Jurkat, Clone E6-1 (cell line): ENCODE measurements at regions not wholly inside any gene's neighbourhood (a gene's known extent, or its start where the extent isn't known, plus 50 kb on each side); places are given as distances from the start of the nearest gene placed in this dataset.

ENCODE experiments used
- DNase-seq: peaks from one replicate; pipeline ENCODE4 v3.0.0-alpha.2; 2011; ENCODE audit warnings: low read depth, low spot score
- H3K4me3 ChIP-seq: 2 replicates; pipeline ENCODE4 v1.5.1; 2011; ENCODE audit warnings: mild to moderate bottlenecking, low read length, control low read depth, moderate library complexity

DNA sequence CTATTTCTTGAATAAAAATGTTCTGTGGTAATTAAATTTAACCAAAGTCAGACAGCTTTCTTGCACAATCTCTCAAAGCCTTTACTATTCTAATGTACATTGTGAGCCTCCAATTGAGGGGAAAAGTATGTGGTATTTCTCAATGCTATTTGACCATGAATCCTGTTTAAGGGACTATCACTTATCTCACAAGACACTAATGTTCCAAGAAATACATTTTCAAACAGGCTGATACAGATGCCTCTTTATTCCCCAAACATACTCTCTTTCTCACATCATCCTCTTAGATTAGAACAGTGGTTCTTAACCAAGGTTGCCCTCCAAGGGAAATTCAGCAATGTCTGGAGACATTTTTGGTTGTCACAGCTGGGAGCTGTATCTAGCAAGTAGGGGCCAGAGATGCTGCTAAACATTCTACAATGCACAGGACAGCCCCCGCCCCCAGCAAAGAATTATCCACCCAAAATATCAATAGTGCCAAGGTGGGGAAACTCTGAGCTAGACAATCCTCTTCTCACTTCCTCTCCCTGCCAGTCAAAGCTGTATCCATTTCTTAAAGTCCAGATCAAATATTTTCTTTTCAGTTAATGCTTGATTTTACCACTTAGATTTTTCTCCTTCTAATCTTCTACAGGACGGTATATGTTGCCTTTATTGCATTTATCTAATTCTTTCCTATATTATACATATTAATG, 129.2 kb upstream of the TRIM2 start:
- H3K4me3 ChIP-seq: no peak overlapping the region
- DNase-seq: no peak

DNA sequence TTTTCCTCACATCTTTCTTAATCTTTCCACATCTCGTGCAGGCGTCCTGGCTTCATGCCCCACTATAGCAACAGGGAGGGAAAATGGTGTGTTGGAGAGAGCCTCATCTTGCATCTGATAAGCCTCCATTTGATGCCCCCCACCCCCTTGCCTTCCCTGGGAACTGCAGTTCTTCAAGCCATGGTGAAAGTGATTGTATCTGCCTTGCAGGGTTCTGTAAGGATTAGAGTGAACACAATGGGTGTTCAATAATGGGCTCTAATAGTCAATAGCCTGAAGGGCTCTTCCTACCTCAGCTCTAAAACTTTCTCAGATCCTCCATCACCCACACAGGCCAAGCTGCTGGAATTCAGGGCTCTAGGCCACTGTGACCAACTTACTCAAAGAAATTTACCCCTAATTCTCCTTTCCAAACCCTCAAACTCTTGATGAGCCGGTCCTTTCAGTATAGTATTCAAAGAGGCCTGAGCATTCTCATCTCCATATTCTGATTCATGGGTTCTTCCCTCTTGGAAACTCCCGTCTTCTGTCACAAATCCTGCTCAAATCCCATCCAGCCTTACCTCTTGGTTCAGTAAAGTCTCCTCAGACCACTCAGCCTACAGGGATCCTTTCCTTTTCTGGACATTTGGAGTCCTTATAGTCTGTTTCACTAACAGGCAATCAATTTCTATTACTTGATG, 128.3 kb upstream of the TRIM2 start:
- H3K4me3 ChIP-seq: no peak overlapping the region
- no peak for DNase-seq

DNA sequence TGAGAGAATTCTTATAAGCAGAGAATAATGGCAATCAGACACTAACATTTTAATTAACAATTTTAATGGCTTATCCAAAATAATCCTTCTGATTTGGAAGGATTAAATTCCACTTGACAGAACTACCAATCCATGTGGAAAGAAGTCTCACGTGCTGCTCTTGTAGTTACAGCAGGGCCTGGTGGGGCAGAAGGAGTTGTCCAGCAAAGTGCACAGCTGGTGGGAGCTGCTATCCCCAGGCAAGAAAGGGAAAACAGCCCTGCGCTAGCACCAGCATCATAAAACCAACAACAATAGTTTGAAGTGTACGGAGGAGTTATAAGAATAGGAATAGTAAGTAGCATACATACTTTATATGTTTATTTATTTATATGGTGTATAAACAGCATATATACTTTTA, 127.4 kb upstream of the TRIM2 start:
- no peak for DNase-seq
- no peak overlapping the region for H3K4me3 ChIP-seq

GRCh38 chr4:153079857-153080391, 124.3 kb upstream of the TRIM2 start:
- peak; percentile 72 for DNase-seq
- H3K4me3 ChIP-seq: no peak overlapping the region

DNA sequence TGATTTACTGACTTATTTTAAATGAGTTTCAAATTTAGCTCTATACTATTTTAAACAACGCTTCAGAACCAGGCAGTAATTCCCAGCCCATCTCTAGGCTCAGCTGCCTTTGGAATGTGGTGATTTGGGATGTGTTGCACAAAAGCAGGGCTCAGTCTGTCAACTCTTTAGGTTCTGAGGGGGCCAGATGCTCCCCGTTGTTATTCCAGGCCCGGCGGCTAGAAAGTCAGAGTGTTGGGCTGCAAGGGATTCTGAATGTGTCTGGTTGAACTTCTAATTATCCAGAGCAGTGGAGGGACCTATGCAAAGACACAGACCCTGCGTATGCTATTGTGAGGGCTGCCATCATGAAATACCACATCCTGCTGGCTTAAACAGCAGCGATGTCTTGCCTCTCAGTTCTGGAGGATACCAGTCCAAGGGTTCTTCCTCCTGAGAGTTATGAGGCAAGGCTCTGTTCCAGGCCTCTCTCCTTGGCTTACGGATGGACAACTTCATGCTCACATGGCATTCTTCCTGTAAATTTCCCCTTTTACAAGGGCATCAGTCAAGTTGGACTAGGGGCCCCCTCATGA, 123.2 kb upstream of the TRIM2 start:
- DNase-seq: peak; percentile 42
- no peak overlapping the region for H3K4me3 ChIP-seq

GRCh38 chr4:153081693-153082092, 122.5 kb upstream of the TRIM2 start:
- H3K4me3 ChIP-seq: no peak overlapping the region
- no peak for DNase-seq

- H3K4me3 ChIP-seq: no peak overlapping the region
- no peak for DNase-seq
Observed at GRCh38 chr4:153082322-153083301, 121.6 kb upstream of the TRIM2 start.

GRCh38 chr4:153083447-153083947, 120.7 kb upstream of the TRIM2 start:
- no peak overlapping the region for H3K4me3 ChIP-seq
- DNase-seq: peak; percentile 72

DNA sequence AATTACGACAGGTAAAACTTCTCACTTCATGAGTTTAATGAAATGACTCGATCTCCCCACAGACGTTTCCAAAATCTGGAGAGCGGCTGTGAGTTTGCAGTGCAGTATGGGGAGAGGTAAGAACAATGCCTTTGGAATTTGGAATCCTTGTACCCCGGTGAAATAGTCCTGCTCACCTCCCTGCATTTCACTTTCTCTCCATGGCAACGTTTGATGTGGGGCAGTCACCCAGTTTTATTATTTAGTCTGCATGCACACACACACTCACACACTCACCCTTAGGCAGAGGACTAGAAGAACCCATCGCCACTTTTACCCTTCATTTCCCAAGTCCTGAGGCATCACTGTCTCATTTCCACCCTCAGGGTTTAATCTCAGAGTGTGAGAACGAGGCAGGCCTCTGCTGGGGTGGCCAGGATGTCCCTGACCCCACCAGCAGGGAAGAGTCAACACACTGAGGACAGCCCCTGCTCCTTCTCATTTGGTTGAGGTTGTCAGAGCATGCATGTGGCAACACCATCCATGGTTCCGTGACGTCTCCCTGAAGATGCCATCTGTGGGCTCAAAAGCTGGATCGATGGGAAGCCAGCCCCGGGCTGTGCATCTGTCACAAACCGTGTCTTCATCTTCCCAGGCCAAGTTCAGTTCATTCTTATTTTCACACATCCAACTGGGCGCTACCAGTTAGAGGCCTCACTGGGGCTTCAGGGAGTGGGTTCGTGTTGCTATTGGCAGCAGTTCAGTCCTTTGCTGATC, 119.8 kb upstream of the TRIM2 start:
- no peak for DNase-seq

GRCh38 chr4:153084980-153085630, 119.1 kb upstream of the TRIM2 start:
- H3K4me3 ChIP-seq: no peak overlapping the region
- DNase-seq: no peak

More for the DNA sequence above, 119.8 kb upstream of the TRIM2 start:
- no peak overlapping the region for H3K4me3 ChIP-seq

GRCh38 chr4:153087671-153088194, 116.5 kb upstream of the TRIM2 start:
- no peak overlapping the region for H3K4me3 ChIP-seq
- DNase-seq: no peak

DNA sequence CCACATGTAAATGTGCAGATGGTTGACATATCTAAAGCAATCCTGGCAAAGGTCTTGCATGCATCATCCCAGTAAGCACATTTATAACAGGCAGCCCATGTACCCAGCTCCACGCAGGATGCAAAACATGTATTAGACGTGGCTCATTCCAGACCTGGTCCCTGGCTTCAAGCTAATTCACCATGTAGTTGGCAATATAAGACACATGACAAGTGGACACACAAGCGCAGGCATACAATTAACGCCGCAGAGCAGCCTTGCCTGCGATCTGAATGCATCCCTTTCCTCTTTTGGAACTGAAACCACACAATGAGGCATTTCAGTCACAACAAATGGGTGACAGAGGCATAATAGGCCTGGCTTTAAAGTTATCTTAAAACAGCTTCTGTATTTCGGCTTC, 114.5 kb upstream of the TRIM2 start:
- DNase-seq: no peak
- no peak overlapping the region for H3K4me3 ChIP-seq

DNA sequence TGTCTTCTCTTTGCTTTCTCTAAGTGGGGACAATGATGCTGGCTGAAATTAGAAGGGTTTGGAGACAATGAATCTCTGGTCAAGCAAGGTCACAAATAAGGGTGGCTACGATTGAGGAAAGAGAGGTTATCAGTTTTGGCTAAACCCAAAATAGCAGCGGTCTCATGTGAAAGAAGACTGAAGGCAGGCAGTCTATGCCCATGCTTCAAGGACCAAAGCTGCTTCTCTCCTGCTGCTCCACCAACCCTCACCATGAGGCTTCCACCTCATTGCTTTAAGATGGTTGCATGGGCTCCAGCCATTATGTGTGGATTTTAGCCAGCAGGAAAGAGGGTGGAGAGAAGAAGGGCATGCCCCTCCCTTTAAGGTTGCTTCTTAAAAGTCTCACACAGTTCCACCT, 114.1 kb upstream of the TRIM2 start:
- no peak for DNase-seq
- no peak overlapping the region for H3K4me3 ChIP-seq

GRCh38 chr4:153090670-153091385, 113.4 kb upstream of the TRIM2 start:
- H3K4me3 ChIP-seq: no peak overlapping the region
- DNase-seq: no peak

DNA sequence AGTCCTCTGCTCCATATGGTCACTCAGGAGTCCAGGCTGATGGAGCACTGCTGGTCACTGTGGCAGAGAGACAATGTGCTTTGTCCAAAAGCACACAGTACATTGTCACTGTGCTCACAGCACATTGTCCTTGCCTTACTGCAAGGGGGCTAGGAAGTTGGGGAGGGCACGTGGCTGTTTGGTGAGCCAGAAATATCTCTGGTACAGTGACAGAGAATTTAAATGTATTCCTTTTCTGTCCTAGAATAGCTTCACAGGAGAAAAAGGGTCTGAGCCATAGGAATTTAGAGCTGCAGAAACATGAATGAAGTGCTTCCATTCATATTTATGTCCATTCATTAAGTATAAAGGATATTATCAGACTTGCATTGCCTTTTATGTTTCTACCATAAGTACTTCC, 110.8 kb upstream of the TRIM2 start:
- DNase-seq: no peak
- H3K4me3 ChIP-seq: no peak overlapping the region

DNA sequence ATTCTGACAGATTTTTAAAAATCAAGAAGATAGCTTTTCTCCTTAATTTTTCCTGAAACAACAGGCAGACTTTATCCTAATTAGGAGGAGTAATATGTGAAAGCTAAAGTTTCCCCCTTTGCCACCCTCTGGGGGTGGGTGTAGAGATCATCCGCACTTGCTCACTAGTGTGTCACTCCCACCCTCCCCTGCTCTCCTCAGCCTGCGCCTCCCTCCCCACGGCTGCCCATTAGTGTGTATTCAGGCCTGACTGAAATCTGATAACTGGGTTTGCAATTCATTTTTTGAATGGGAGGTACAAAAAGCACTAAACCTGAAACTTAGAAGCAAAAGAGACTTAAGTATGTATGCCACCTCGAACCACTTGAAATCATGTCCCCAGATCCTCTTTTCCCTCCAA, 110.4 kb upstream of the TRIM2 start:
- DNase-seq: no peak
- no peak overlapping the region for H3K4me3 ChIP-seq

DNA sequence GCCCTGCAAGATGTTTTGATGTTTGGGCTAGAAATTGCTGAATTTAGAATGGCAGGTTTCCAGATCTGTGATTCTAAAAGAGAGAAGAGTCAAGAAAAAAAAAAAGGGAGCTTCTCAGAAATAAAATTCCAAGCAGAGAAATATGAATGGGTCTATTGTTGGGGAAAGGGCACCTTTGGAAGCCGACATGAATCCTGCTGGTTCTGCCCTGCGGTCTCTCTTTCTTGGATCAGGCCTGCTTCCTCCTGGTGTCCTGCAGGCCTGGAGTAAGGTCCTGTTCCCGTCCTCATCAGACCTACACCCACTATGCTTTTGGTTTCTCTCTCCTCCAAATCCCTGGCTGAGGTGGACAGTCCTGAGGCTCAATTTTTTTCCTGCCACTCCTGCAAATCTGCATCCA, 109.8 kb upstream of the TRIM2 start:
- DNase-seq: no peak
- H3K4me3 ChIP-seq: no peak overlapping the region
